Fibroblast of lung (primary cell): ENCODE measurements at regions not wholly inside any gene's neighbourhood (a gene's known extent, or its start where the extent isn't known, plus 50 kb on each side); places are given as distances from the start of the nearest gene placed in this dataset.

Experiments used
- CTCF ChIP-seq, 2 donors: IDR thresholded peaks in 1 of 2; conservative IDR thresholded peaks in 1 of 2; 1 replicate in 1 of 2; 2 replicates in 1 of 2; pipeline ENCODE4 v1.5.1; 2011 to 2012; ENCODE audit warnings: low read length in 2 of 2, control low read depth in 1 of 2, inconsistent platforms in 1 of 2, low read depth in 1 of 2, mild to moderate bottlenecking in 1 of 2
- EZH2 ChIP-seq: IDR thresholded peaks from 2 replicates; pipeline ENCODE4 v1.5.1; 2012; ENCODE audit warnings: low read length, control low read depth, mild to moderate bottlenecking; ENCODE audit errors: missing control alignments

- no peak for TF ChIP-seq CTCF (conservative IDR thresholded peaks at IDR 0.05 in 1 of 2, IDR thresholded peaks at IDR 0.05 in 1 of 2; ENCODE audit: low read depth in 1 of 2, low read length in 2 of 2)
- TF ChIP-seq EZH2, result no peak
Measured at GRCh38 chr1:96524100-96524499, 197.5 kb upstream of the PTBP2 start.
